ENCODE measurements at regions not wholly inside any gene's neighbourhood (a gene's known extent, or its start where the extent isn't known, plus 50 kb on each side); places are given as distances from the start of the nearest gene placed in this dataset.

DNA sequence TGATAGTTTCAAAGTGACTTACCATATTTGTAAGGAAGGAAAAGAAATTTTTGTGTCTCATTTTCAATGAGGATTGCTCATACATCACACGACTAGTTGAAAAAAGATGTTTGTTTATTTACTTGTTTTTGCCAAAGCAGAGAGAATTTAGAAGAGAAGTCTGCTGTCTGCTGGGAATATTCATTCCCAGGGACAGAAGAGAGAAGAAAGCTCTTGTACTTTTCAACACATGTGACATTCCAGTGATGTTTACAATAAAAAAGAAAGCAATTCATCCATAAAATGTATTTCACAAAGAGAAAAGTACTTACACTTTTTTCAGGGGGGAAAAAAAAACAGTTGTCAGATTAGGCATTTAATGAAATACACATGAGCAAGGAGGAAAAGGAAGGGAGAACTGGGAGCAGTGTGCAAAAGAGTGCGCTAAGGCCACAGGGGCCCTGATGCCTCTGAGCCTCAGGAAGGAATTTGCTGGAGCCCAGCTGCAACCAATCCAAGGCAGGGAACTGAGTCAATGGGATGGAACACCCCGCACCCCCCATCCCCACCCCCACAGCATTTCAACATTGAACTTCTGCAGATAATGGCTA lies 115.0 kb downstream of the RPAP3 start:
- H3K9me3 ChIP-seq (ENCODE audit: control insufficient read depth in 2 of 2, insufficient read depth in 1 of 2, low read length in 1 of 2): no peaks in the 10 kb centered on the region
- WGBS: 84% methylated on average over 3 of the region's 3 CpGs
- H3K27ac ChIP-seq (ENCODE audit: low read depth in 1 of 2, low read length in 1 of 2): no peak overlapping the region
- no peaks in the 10 kb centered on the region for H3K4me1 ChIP-seq (ENCODE audit: control insufficient read depth in 2 of 2, insufficient read depth in 2 of 2, low read length in 2 of 2)
- DNase-seq (ENCODE audit: low read depth in 6 of 9, low spot score in 9 of 9): no peak
- H3K36me3 ChIP-seq (ENCODE audit: control insufficient read depth in 2 of 2, insufficient read depth in 2 of 2, low read length in 1 of 2): no peaks in the 10 kb centered on the region
- H3K4me3 ChIP-seq (ENCODE audit: low read length in 2 of 2): no peak overlapping the region
- no peaks in the 10 kb centered on the region for H3K27me3 ChIP-seq (ENCODE audit: control insufficient read depth in 2 of 2, insufficient read depth in 1 of 2, low read length in 1 of 2)

- Histone ChIP-seq H3K27me3 (ENCODE audit: control insufficient read depth in 2 of 2, insufficient read depth in 1 of 2, low read length in 1 of 2) (no peaks in the 10 kb centered on the region), H3K9me3 (ENCODE audit: control insufficient read depth in 2 of 2, insufficient read depth in 1 of 2, low read length in 1 of 2) (no peaks in the 10 kb centered on the region), H3K4me1 (ENCODE audit: control insufficient read depth in 2 of 2, insufficient read depth in 2 of 2, low read length in 2 of 2) (no peaks in the 10 kb centered on the region), H3K4me3 (ENCODE audit: low read length in 2 of 2) (no peak overlapping the region), H3K27ac (ENCODE audit: low read depth in 1 of 2, low read length in 1 of 2) (no peak overlapping the region), H3K36me3 (ENCODE audit: control insufficient read depth in 2 of 2, insufficient read depth in 2 of 2, low read length in 1 of 2) (no peaks in the 10 kb centered on the region)
- DNase-seq (ENCODE audit: low read depth in 6 of 9, low spot score in 9 of 9): no peak
- WGBS: 95% methylated on average over 4 of the region's 4 CpGs
Measured at GRCh38 chr12:47586952-47587669, 118.7 kb downstream of the RPAP3 start.

DNA sequence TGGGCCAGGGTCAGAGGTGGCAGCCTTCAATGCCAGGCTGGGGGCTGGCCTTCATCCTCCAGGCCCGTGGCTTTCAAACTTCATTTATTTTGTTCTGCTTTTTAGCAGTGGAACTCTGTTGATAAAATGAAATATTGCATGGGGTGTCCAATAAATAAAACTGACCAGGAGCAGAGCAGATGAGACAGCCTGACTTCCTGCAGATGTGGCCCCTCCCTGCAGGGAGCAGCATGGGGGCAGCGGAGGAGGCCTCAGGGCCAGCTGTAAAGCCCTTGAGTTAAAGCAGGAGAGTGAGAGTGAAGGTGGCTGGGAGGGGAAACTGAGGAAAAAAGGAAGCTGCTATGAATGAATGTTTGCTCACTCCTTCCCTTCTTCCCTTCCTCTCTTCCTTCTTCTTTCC lies 120.3 kb downstream of the RPAP3 start:
- Histone ChIP-seq H3K36me3 (ENCODE audit: control insufficient read depth in 2 of 2, insufficient read depth in 2 of 2, low read length in 1 of 2) (no peaks in the 10 kb centered on the region), H3K27me3 (ENCODE audit: control insufficient read depth in 2 of 2, insufficient read depth in 1 of 2, low read length in 1 of 2) (no peaks in the 10 kb centered on the region), H3K4me1 (ENCODE audit: control insufficient read depth in 2 of 2, insufficient read depth in 2 of 2, low read length in 2 of 2) (no peaks in the 10 kb centered on the region), H3K4me3 (ENCODE audit: low read length in 2 of 2) (no peak overlapping the region), H3K9me3 (ENCODE audit: control insufficient read depth in 2 of 2, insufficient read depth in 1 of 2, low read length in 1 of 2) (no peaks in the 10 kb centered on the region), H3K27ac (ENCODE audit: low read depth in 1 of 2, low read length in 1 of 2) (no peak overlapping the region)
- no peak for DNase-seq (ENCODE audit: low read depth in 6 of 9, low spot score in 9 of 9)
- 92% methylated on average over 2 of the region's 2 CpGs for WGBS

DNA sequence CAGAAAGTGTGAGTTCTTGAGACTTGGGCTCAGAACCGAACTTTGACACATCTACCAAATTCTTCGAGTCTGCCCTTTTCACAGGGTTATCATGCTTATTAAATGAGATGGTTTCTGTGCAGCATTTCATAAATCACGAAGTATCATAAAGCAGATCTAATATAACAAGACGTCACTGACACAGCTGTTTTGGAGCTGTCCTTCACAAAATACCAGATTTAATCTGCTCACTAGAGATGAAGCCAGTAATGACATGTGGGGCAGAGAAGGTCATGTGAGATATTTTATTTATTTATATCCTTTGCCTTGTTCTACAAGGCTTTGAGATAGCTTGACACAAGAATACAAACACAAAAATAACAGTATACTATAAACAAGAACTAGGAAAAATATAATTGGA lies 127.0 kb downstream of the RPAP3 start:
- DNase-seq (ENCODE audit: low read depth in 6 of 9, low spot score in 9 of 9): no peak
- H3K36me3 ChIP-seq (ENCODE audit: control insufficient read depth in 2 of 2, insufficient read depth in 2 of 2, low read length in 1 of 2): no peaks in the 10 kb centered on the region
- H3K9me3 ChIP-seq (ENCODE audit: control insufficient read depth in 2 of 2, insufficient read depth in 1 of 2, low read length in 1 of 2): no peaks in the 10 kb centered on the region
- no peaks in the 10 kb centered on the region for H3K27me3 ChIP-seq (ENCODE audit: control insufficient read depth in 2 of 2, insufficient read depth in 1 of 2, low read length in 1 of 2)
- H3K4me1 ChIP-seq (ENCODE audit: control insufficient read depth in 2 of 2, insufficient read depth in 2 of 2, low read length in 2 of 2): no peaks in the 10 kb centered on the region
- 97% methylated on average over 4 of the region's 4 CpGs for WGBS
- H3K4me3 ChIP-seq (ENCODE audit: low read length in 2 of 2): no peak overlapping the region
- no peak overlapping the region for H3K27ac ChIP-seq (ENCODE audit: low read depth in 1 of 2, low read length in 1 of 2)

- no peaks in the 10 kb centered on the region for H3K36me3 ChIP-seq (ENCODE audit: control insufficient read depth in 2 of 2, insufficient read depth in 2 of 2, low read length in 1 of 2)
- no peak overlapping the region for H3K27ac ChIP-seq (ENCODE audit: low read depth in 1 of 2, low read length in 1 of 2)
- WGBS: 90% methylated on average over 7 of the region's 7 CpGs
- H3K4me1 ChIP-seq (ENCODE audit: control insufficient read depth in 2 of 2, insufficient read depth in 2 of 2, low read length in 2 of 2): no peaks in the 10 kb centered on the region
- no peaks in the 10 kb centered on the region for H3K9me3 ChIP-seq (ENCODE audit: control insufficient read depth in 2 of 2, insufficient read depth in 1 of 2, low read length in 1 of 2)
- DNase-seq (ENCODE audit: low read depth in 6 of 9, low spot score in 9 of 9): no peak
- no peaks in the 10 kb centered on the region for H3K27me3 ChIP-seq (ENCODE audit: control insufficient read depth in 2 of 2, insufficient read depth in 1 of 2, low read length in 1 of 2)
- H3K4me3 ChIP-seq (ENCODE audit: low read length in 2 of 2): no peak overlapping the region
Measured at GRCh38 chr12:47577206-47577989, 128.4 kb downstream of the RPAP3 start.

GRCh38 chr12:47576289-47576945 lies 129.4 kb downstream of the RPAP3 start:
- 84% methylated on average over 7 of the region's 7 CpGs for WGBS
- DNase-seq (ENCODE audit: low read depth in 6 of 9, low spot score in 9 of 9): no peak
- Histone ChIP-seq H3K27ac (ENCODE audit: low read depth in 1 of 2, low read length in 1 of 2) (no peak overlapping the region), H3K4me3 (ENCODE audit: low read length in 2 of 2) (no peak overlapping the region), H3K27me3 (ENCODE audit: control insufficient read depth in 2 of 2, insufficient read depth in 1 of 2, low read length in 1 of 2) (no peaks in the 10 kb centered on the region), H3K9me3 (ENCODE audit: control insufficient read depth in 2 of 2, insufficient read depth in 1 of 2, low read length in 1 of 2) (no peaks in the 10 kb centered on the region), H3K4me1 (ENCODE audit: control insufficient read depth in 2 of 2, insufficient read depth in 2 of 2, low read length in 2 of 2) (no peaks in the 10 kb centered on the region), H3K36me3 (ENCODE audit: control insufficient read depth in 2 of 2, insufficient read depth in 2 of 2, low read length in 1 of 2) (no peaks in the 10 kb centered on the region)

- no peak for DNase-seq (ENCODE audit: low read depth in 6 of 9, low spot score in 9 of 9)
- no peaks in the 10 kb centered on the region for H3K36me3 ChIP-seq (ENCODE audit: control insufficient read depth in 2 of 2, insufficient read depth in 2 of 2, low read length in 1 of 2)
- H3K27ac ChIP-seq (ENCODE audit: low read depth in 1 of 2, low read length in 1 of 2): no peak overlapping the region
- WGBS: 98% methylated on average over 1 of the region's 1 CpG
- H3K27me3 ChIP-seq (ENCODE audit: control insufficient read depth in 2 of 2, insufficient read depth in 1 of 2, low read length in 1 of 2): no peaks in the 10 kb centered on the region
- no peak overlapping the region for H3K4me3 ChIP-seq (ENCODE audit: low read length in 2 of 2)
- H3K9me3 ChIP-seq (ENCODE audit: control insufficient read depth in 2 of 2, insufficient read depth in 1 of 2, low read length in 1 of 2): no peaks in the 10 kb centered on the region
- H3K4me1 ChIP-seq (ENCODE audit: control insufficient read depth in 2 of 2, insufficient read depth in 2 of 2, low read length in 2 of 2): no peaks in the 10 kb centered on the region
Measured at GRCh38 chr12:47574252-47575021, 131.4 kb downstream of the RPAP3 start.

DNA sequence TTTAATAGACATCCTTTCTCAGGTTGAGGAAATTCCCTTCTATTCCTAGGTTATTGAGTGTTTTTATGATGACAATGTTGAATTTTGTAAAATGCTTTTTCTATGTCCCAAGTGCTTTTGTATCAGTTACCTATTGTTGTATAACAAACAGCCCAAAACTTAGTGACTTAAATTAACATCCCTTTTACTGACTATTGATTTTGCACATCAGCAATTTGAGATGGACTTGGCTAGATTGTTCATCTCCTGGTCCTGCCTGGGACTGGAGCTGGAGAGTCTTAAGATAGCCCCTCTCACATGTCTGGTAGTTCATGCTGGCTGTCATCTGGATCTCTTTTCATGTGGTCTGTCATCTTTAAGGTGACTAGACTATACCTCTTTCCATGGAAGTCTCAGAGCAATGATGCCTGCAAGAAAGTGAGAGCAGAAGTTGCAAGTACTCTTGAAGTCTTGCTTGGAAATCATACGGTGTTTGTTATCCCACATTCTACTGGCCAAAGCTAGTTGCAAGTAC lies 132.6 kb downstream of the RPAP3 start:
- Histone ChIP-seq H3K9me3 (ENCODE audit: control insufficient read depth in 2 of 2, insufficient read depth in 1 of 2, low read length in 1 of 2) (no peaks in the 10 kb centered on the region), H3K4me1 (ENCODE audit: control insufficient read depth in 2 of 2, insufficient read depth in 2 of 2, low read length in 2 of 2) (no peaks in the 10 kb centered on the region), H3K36me3 (ENCODE audit: control insufficient read depth in 2 of 2, insufficient read depth in 2 of 2, low read length in 1 of 2) (no peaks in the 10 kb centered on the region), H3K4me3 (ENCODE audit: low read length in 2 of 2) (no peak overlapping the region), H3K27me3 (ENCODE audit: control insufficient read depth in 2 of 2, insufficient read depth in 1 of 2, low read length in 1 of 2) (no peaks in the 10 kb centered on the region), H3K27ac (ENCODE audit: low read depth in 1 of 2, low read length in 1 of 2) (no peak overlapping the region)
- WGBS: 96% methylated on average over 1 of the region's 1 CpG
- no peak for DNase-seq (ENCODE audit: low read depth in 6 of 9, low spot score in 9 of 9)

Measured in thymus (tissue), 11 donors.